Sigmoid colon (tissue), 4 donors: ENCODE measurements at regions not wholly inside any gene's neighbourhood (a gene's known extent, or its start where the extent isn't known, plus 50 kb on each side); places are given as distances from the start of the nearest gene placed in this dataset.

Source experiments
- EP300 ChIP-seq, 4 donors: sonication (generic); formaldehyde crosslinking; IDR thresholded peaks; one replicate each; pipeline ENCODE4 v1.6.1; 2017; ENCODE audit warnings: antibody characterized with exemption in 4 of 4
- POLR2A ChIP-seq, 2 donors: fragments of 450-650 bp; IDR thresholded peaks; one replicate each; pipeline ENCODE4 v1.6.1; 2016; ENCODE audit warnings: antibody characterized with exemption in 2 of 2, mild to moderate bottlenecking in 2 of 2, moderate library complexity in 2 of 2
- POLR2AphosphoS5 ChIP-seq, 4 donors: sonication (generic); formaldehyde crosslinking; IDR thresholded peaks; one replicate each; pipeline ENCODE4 v1.6.1; 2017; ENCODE audit warnings: antibody characterized with exemption in 4 of 4
- TF ChIP-seq, protein P1 (sequence below), 4 experiments: fragments of 450-650 bp in 3 of 4; fragments of 200-600 bp in 1 of 4; IDR thresholded peaks; one replicate each; pipeline ENCODE4 v1.5.1; 2016 to 2019; ENCODE audit warnings: antibody characterized with exemption in 4 of 4, mild to moderate bottlenecking in 3 of 4, moderate library complexity in 2 of 4

DNA sequence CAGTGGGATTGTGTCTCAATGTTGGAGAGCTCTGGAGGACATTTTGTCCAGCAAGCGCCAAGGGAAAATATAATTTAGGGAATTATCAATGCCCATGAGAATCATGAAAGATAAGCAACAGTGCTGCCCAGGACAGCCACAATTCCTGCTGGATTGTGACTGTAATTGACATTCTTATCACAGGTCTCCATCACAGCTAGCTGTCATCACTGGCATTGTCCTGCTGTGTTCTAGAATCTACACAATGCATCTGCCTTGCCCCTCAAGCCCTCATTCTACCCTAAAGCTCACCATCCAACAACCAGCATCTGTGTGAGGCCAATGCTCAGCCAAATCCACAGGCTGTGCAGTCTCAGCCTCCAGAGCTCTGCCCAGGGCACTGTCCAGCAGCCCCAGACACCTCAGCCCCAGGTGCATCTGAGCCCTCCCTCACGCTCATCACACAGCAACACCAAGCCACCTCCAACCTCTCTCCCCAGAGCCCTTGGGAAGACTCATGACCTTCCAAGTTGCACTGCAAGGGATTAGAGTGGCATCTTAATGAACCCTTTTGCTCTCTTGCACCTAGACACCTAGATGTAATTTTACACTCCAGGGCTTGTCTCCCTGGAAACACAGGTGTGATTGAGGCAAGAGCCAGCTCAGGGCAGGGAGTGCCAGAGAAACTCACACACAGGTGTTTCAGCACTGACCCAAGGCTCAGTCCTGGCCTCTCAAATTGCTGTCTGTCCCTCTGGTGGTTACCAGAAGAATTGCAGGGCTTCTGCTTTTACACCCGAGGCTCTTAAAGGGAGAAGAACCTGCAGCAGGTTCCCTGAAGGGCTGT, 85.2 kb upstream of the PHACTR3 start:
- no peak for TF ChIP-seq POLR2A (IDR thresholded peaks at IDR 0.05)
- TF ChIP-seq, protein P1, sequence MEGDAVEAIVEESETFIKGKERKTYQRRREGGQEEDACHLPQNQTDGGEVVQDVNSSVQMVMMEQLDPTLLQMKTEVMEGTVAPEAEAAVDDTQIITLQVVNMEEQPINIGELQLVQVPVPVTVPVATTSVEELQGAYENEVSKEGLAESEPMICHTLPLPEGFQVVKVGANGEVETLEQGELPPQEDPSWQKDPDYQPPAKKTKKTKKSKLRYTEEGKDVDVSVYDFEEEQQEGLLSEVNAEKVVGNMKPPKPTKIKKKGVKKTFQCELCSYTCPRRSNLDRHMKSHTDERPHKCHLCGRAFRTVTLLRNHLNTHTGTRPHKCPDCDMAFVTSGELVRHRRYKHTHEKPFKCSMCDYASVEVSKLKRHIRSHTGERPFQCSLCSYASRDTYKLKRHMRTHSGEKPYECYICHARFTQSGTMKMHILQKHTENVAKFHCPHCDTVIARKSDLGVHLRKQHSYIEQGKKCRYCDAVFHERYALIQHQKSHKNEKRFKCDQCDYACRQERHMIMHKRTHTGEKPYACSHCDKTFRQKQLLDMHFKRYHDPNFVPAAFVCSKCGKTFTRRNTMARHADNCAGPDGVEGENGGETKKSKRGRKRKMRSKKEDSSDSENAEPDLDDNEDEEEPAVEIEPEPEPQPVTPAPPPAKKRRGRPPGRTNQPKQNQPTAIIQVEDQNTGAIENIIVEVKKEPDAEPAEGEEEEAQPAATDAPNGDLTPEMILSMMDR (IDR thresholded peaks at IDR 0.05): peak in 3 of 4 experiments; percentile 25 to 84 (median 77)
- TF ChIP-seq POLR2AphosphoS5 (IDR thresholded peaks at IDR 0.05): no peak
- TF ChIP-seq EP300 (IDR thresholded peaks at IDR 0.05): no peak
